Glutamatergic neuron (in vitro differentiated cells): ENCODE measurements at regions not wholly inside any gene's neighbourhood (a gene's known extent, or its start where the extent isn't known, plus 50 kb on each side); places are given as distances from the start of the nearest gene placed in this dataset.
"Not testable (repeated sequence)": the region's sequence is repeated elsewhere in the genome, so short reads cannot be mapped to it uniquely, and the experiment has no call there.

Experiments
- DNase-seq: peaks from one replicate; pipeline ENCODE4 v3.0.0; 2022
- H3K27ac Mint-ChIP-seq: one replicate; pipeline ENCODE4 v1.8.0; 2020; ENCODE audit warnings: mild to moderate bottlenecking, mixed read lengths, inconsistent platforms; ENCODE audit not compliant: unreplicated experiment
- H3K27me3 Mint-ChIP-seq: one replicate; pipeline ENCODE4 v1.8.0; 2020; ENCODE audit warnings: mild to moderate bottlenecking, moderate library complexity, mixed read lengths, inconsistent platforms; ENCODE audit not compliant: unreplicated experiment
- H3K36me3 Mint-ChIP-seq: one replicate; pipeline ENCODE4 v1.8.0; 2020; ENCODE audit warnings: mild to moderate bottlenecking, mixed read lengths, inconsistent platforms; ENCODE audit not compliant: unreplicated experiment
- H3K4me1 Mint-ChIP-seq: one replicate; pipeline ENCODE4 v1.8.0; 2020; ENCODE audit warnings: mild to moderate bottlenecking, low read depth, mixed read lengths, inconsistent platforms; ENCODE audit not compliant: unreplicated experiment
- H3K4me3 Mint-ChIP-seq: one replicate; pipeline ENCODE4 v1.8.0; 2020; ENCODE audit warnings: mild to moderate bottlenecking, mixed read lengths, inconsistent platforms; ENCODE audit not compliant: unreplicated experiment
- H3K9me3 Mint-ChIP-seq: one replicate; pipeline ENCODE4 v1.8.0; 2020; ENCODE audit warnings: mild to moderate bottlenecking, moderate library complexity, mixed read lengths, inconsistent platforms; ENCODE audit not compliant: unreplicated experiment
- CTCF ChIP-seq: fragments of 200-600 bp; sonication (generic); IDR thresholded peaks from one replicate; pipeline ENCODE4 v1.5.0; 2021; ENCODE audit not compliant: partially characterized antibody, unreplicated experiment

- Mint-ChIP-seq H3K9me3 (no peaks in the 10 kb centered on the region), H3K4me3 (no peak overlapping the region), H3K27me3 (no peaks in the 10 kb centered on the region), H3K4me1 (no peaks in the 10 kb centered on the region), H3K27ac (no peak overlapping the region), H3K36me3 (no peaks in the 10 kb centered on the region)
- DNase-seq, result no peak
- no peak for TF ChIP-seq CTCF
Observed at GRCh38 chr4:63211375-63211774, 1197.9 kb downstream of the TECRL start.

GRCh38 chr4:63193029-63193428 lies 1216.2 kb downstream of the TECRL start:
- H3K4me3 Mint-ChIP-seq, H3K36me3 Mint-ChIP-seq, H3K4me1 Mint-ChIP-seq, DNase-seq, H3K27ac Mint-ChIP-seq, H3K9me3 Mint-ChIP-seq, H3K27me3 Mint-ChIP-seq: not testable (repeated sequence)

GRCh38 chr4:63171341-63171740 lies 1237.9 kb downstream of the TECRL start:
- Mint-ChIP-seq H3K27ac (no peak overlapping the region), H3K4me3 (no peak overlapping the region), H3K9me3 (no peaks in the 10 kb centered on the region), H3K27me3 (peaks cover 3% of the 10 kb centered on the region), H3K4me1 (peaks cover 31% of the 10 kb centered on the region), H3K36me3 (no peaks in the 10 kb centered on the region)
- TF ChIP-seq CTCF, result no peak
- no peak for DNase-seq

GRCh38 chr4:63170923-63171322 lies 1238.3 kb downstream of the TECRL start:
- no peak for DNase-seq
- peaks cover 3% of the 10 kb centered on the region for H3K27me3 Mint-ChIP-seq
- H3K4me3 Mint-ChIP-seq, result no peak overlapping the region
- no peak overlapping the region for H3K27ac Mint-ChIP-seq
- TF ChIP-seq CTCF, result no peak
- no peaks in the 10 kb centered on the region for H3K36me3 Mint-ChIP-seq
- H3K4me1 Mint-ChIP-seq, result peaks cover 31% of the 10 kb centered on the region
- H3K9me3 Mint-ChIP-seq, result no peaks in the 10 kb centered on the region

- DNase-seq, result no peak
- no peaks in the 10 kb centered on the region for H3K36me3 Mint-ChIP-seq
- peaks cover 31% of the 10 kb centered on the region for H3K4me1 Mint-ChIP-seq
- TF ChIP-seq CTCF, result no peak
- H3K4me3 Mint-ChIP-seq, result no peak overlapping the region
- H3K9me3 Mint-ChIP-seq, result no peaks in the 10 kb centered on the region
- H3K27ac Mint-ChIP-seq, result no peak overlapping the region
- peaks cover 3% of the 10 kb centered on the region for H3K27me3 Mint-ChIP-seq
Observed at GRCh38 chr4:63169836-63170235, 1239.4 kb downstream of the TECRL start.

GRCh38 chr4:63155561-63155960 lies 1253.7 kb downstream of the TECRL start:
- Mint-ChIP-seq H3K9me3 (peaks cover 1% of the 10 kb centered on the region), H3K4me1 (no peaks in the 10 kb centered on the region), H3K27ac (no peak overlapping the region), H3K27me3 (no peaks in the 10 kb centered on the region), H3K36me3 (no peaks in the 10 kb centered on the region), H3K4me3 (no peak overlapping the region)
- no peak for TF ChIP-seq CTCF
- DNase-seq, result no peak
